PC-3 (cell line): ENCODE measurements at regions not wholly inside any gene's neighbourhood (a gene's known extent, or its start where the extent isn't known, plus 50 kb on each side); places are given as distances from the start of the nearest gene placed in this dataset.

Source experiments
- ATAC-seq: fragments of 200-7000 bp; cut with Tn5 transposase; 2 replicates; pipeline ENCODE4 v1.9.1; 2020; ENCODE audit warnings: mild to moderate bottlenecking, moderate library complexity
- BruUV-seq: library from RNA; stranded (reverse); fragments of 400-500 nt; replicated peaks from 2 replicates; lab custom pipeline; 2021; lab: Mats Ljungman, UMichigan
- CTCF ChIA-PET: fragments of 300-600 bp; sonication (Branson Sonifier 250); formaldehyde crosslinking; loops from one replicate; lab custom pipeline; 2022; ENCODE audit warnings: antibody characterized with exemption; lab: Charles Lee
- POLR2A ChIA-PET: fragments of 300-600 bp; sonication (Branson Sonifier 250); formaldehyde crosslinking; loops from one replicate; lab custom pipeline; 2022; ENCODE audit warnings: antibody characterized with exemption; ENCODE audit not compliant: unreplicated experiment; lab: Charles Lee
- DNase-seq: peaks from one replicate; pipeline ENCODE4 v3.0.0-alpha.2; 2015
- H2AFZ ChIP-seq: fragments of 300-600 bp; sonication (generic); 2 replicates; pipeline ENCODE4 v1.6.0; 2016; ENCODE audit warnings: antibody characterized with exemption, low read length
- H3F3A ChIP-seq: fragments of 300-600 bp; sonication (generic); one replicate; pipeline ENCODE4 v1.6.0; 2017; ENCODE audit warnings: antibody characterized with exemption, low read length, control low read depth, mild to moderate bottlenecking; ENCODE audit not compliant: unreplicated experiment
- H3K27ac ChIP-seq: fragments of 300-600 bp; sonication (generic); 2 replicates; pipeline ENCODE4 v1.5.1; 2016; ENCODE audit warnings: mild to moderate bottlenecking, low read length
- H3K27me3 ChIP-seq: fragments of 300-600 bp; sonication (generic); 2 replicates; pipeline ENCODE4 v1.6.1; 2016; ENCODE audit warnings: low read length, mixed read lengths
- H3K36me3 ChIP-seq: fragments of 300-600 bp; sonication (generic); 2 replicates; pipeline ENCODE4 v1.6.1; 2016; ENCODE audit warnings: low read depth, mixed run types, low read length, mixed read lengths
- H3K4me1 ChIP-seq: fragments of 300-600 bp; sonication (generic); 2 replicates; pipeline ENCODE4 v1.5.1; 2016; ENCODE audit warnings: low read length; ENCODE audit not compliant: insufficient read depth
- H3K4me2 ChIP-seq: fragments of 300-600 bp; sonication (generic); 2 replicates; pipeline ENCODE4 v1.6.0; 2016; ENCODE audit warnings: low read length
- H3K4me3 ChIP-seq: fragments of 300-600 bp; sonication (generic); 2 replicates; pipeline ENCODE4 v1.5.1; 2016; ENCODE audit warnings: mild to moderate bottlenecking, low read length, mixed read lengths
- H3K79me2 ChIP-seq: fragments of 300-600 bp; sonication (generic); 2 replicates; pipeline ENCODE4 v1.6.1; 2017; ENCODE audit warnings: low read length, mixed read lengths
- H3K9ac ChIP-seq: fragments of 300-600 bp; sonication (generic); 2 replicates; pipeline ENCODE4 v1.6.0; 2016; ENCODE audit warnings: mild to moderate bottlenecking, low read length
- H3K9me2 ChIP-seq: fragments of 300-600 bp; sonication (generic); replicated peaks from 2 replicates; pipeline ENCODE4 v1.6.1; 2016; ENCODE audit warnings: mixed run types, low read length, mixed read lengths
- H3K9me3 ChIP-seq: fragments of 300-600 bp; sonication (generic); 2 replicates; pipeline ENCODE4 v1.6.1; 2016; ENCODE audit warnings: low read length, mixed read lengths
- H4K20me1 ChIP-seq: fragments of 300-600 bp; sonication (generic); 2 replicates; pipeline ENCODE4 v1.6.1; 2016; ENCODE audit warnings: low read length, mixed read lengths
- EZH2 ChIP-seq: fragments of 300-600 bp; sonication (generic); IDR thresholded peaks from one replicate; pipeline ENCODE4 v1.6.1; 2017; ENCODE audit warnings: antibody characterized with exemption, mild to moderate bottlenecking, low read length; ENCODE audit not compliant: unreplicated experiment
- EZH2phosphoT487 ChIP-seq: fragments of 300-600 bp; sonication (generic); IDR thresholded peaks from 2 replicates; pipeline ENCODE4 v1.6.1; 2018; ENCODE audit warnings: mild to moderate bottlenecking, antibody characterized with exemption, low read length, borderline replicate concordance
- intact Hi-C: fragments of 100-400 bp; cut with micrococcal nuclease; formaldehyde crosslinking; loops from 2 replicates; pipeline ENCODE4 v1.9.0; 2023
- TF ChIP-seq, protein P1 (sequence below): fragments of 300-600 bp; sonication (generic); conservative IDR thresholded peaks from 2 replicates; pipeline ENCODE4 v1.5.1; 2017; ENCODE audit warnings: antibody characterized with exemption, low read depth, mild to moderate bottlenecking, low read length

DNA sequence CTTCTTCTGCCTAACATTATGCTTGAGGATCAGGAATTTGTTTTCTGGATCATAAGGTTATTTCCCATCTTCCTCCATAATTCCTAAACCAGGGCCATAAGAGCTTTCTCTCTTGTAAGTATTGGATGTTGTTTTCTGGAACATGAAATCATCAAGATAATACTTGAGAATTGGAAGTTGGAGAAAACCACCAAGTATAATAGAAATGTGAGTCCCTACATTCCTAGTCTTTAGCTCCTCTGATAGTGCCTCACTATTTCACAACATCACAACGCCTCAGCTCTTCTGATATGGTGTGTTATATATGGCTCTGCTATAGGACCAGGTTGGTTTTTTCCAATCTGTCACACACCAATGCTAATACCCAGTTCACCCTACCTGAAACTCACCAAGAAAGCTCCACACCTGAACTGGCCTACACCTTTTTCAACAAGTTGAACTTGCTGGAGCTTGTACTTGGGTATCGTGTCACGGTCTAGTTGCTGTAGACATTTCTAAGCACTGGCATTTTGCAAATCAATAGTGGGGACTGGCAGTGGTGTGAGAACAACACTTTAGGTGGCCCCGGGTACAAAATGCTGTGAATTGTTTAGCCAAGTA lies 141.1 kb downstream of the ACTBL2 start:
- H3K4me3 ChIP-seq, result no peak overlapping the region
- intact Hi-C loops, result no loop called here
- no peak overlapping the region for H3K9ac ChIP-seq
- H3K9me2 ChIP-seq, result no peaks in the 10 kb centered on the region
- peaks cover 3% of the 10 kb centered on the region for H3F3A ChIP-seq
- DNase-seq (no peak), ATAC-seq (no peak)
- H3K36me3 ChIP-seq, result no peaks in the 10 kb centered on the region; the same call in 1 of the 2 replicates
- H3K4me1 ChIP-seq, result peaks cover 28% of the 10 kb centered on the region
- ChIA-PET POLR2A (no interaction called here), CTCF (no interaction called here)
- no peak overlapping the region for H2AFZ ChIP-seq
- H3K4me2 ChIP-seq, result no peak overlapping the region
- no peak overlapping the region for H3K27ac ChIP-seq
- no peaks in the 10 kb centered on the region for H3K79me2 ChIP-seq
- H3K9me3 ChIP-seq, result no peaks in the 10 kb centered on the region
- TF ChIP-seq, protein P1, sequence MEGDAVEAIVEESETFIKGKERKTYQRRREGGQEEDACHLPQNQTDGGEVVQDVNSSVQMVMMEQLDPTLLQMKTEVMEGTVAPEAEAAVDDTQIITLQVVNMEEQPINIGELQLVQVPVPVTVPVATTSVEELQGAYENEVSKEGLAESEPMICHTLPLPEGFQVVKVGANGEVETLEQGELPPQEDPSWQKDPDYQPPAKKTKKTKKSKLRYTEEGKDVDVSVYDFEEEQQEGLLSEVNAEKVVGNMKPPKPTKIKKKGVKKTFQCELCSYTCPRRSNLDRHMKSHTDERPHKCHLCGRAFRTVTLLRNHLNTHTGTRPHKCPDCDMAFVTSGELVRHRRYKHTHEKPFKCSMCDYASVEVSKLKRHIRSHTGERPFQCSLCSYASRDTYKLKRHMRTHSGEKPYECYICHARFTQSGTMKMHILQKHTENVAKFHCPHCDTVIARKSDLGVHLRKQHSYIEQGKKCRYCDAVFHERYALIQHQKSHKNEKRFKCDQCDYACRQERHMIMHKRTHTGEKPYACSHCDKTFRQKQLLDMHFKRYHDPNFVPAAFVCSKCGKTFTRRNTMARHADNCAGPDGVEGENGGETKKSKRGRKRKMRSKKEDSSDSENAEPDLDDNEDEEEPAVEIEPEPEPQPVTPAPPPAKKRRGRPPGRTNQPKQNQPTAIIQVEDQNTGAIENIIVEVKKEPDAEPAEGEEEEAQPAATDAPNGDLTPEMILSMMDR, result no peak
- TF ChIP-seq EZH2phosphoT487, result no peak
- no peak for TF ChIP-seq EZH2
- no TSS peak for BruUV-seq
- H3K27me3 ChIP-seq, result no peaks in the 10 kb centered on the region
- H4K20me1 ChIP-seq, result no peaks in the 10 kb centered on the region

GRCh38 chr5:57340681-57341080 lies 141.9 kb downstream of the ACTBL2 start:
- POLR2A ChIA-PET, result no interaction called here
- H3K36me3 ChIP-seq, result no peaks in the 10 kb centered on the region; the same call in 1 of the 2 replicates
- CTCF ChIA-PET, result no interaction called here
- H3K9me2 ChIP-seq, result no peaks in the 10 kb centered on the region
- DNase-seq (no peak), ATAC-seq (no peak)
- H3K79me2 ChIP-seq, result no peaks in the 10 kb centered on the region
- no peaks in the 10 kb centered on the region for H3K9me3 ChIP-seq
- no peak overlapping the region for H3K4me3 ChIP-seq
- no peak overlapping the region for H2AFZ ChIP-seq
- no peaks in the 10 kb centered on the region for H4K20me1 ChIP-seq
- peaks cover 3% of the 10 kb centered on the region for H3F3A ChIP-seq
- TF ChIP-seq EZH2phosphoT487, result no peak
- no peak for TF ChIP-seq EZH2
- TF ChIP-seq, protein P1, result no peak
- H3K27ac ChIP-seq, result no peak overlapping the region
- H3K9ac ChIP-seq, result no peak overlapping the region
- no peak overlapping the region for H3K4me2 ChIP-seq
- H3K27me3 ChIP-seq, result no peaks in the 10 kb centered on the region
- BruUV-seq, result no TSS peak
- H3K4me1 ChIP-seq, result peaks cover 32% of the 10 kb centered on the region
- intact Hi-C loops, result no loop called here

GRCh38 chr5:57339521-57339920 lies 143.1 kb downstream of the ACTBL2 start:
- H3K79me2 ChIP-seq, result no peaks in the 10 kb centered on the region
- no peaks in the 10 kb centered on the region for H4K20me1 ChIP-seq
- peaks cover 3% of the 10 kb centered on the region for H3F3A ChIP-seq
- intact Hi-C loops, result no loop called here
- no peak overlapping the region for H3K4me3 ChIP-seq
- ATAC-seq (no peak), DNase-seq (no peak)
- BruUV-seq, result no TSS peak
- no peak overlapping the region for H3K9ac ChIP-seq
- no peaks in the 10 kb centered on the region for H3K9me3 ChIP-seq
- no peak for TF ChIP-seq EZH2phosphoT487
- TF ChIP-seq, protein P1, result no peak
- H3K4me1 ChIP-seq, result peaks cover 41% of the 10 kb centered on the region
- no peak overlapping the region for H2AFZ ChIP-seq
- no peak overlapping the region for H3K27ac ChIP-seq
- ChIA-PET CTCF (no interaction called here), POLR2A (interaction anchor here (0.6 kb wide), 1 partner anchor 849 kb away, joined by 4 read pairs; no protein-coding TSS in a partner anchor)
- no peaks in the 10 kb centered on the region for H3K27me3 ChIP-seq
- H3K4me2 ChIP-seq, result no peak overlapping the region
- H3K36me3 ChIP-seq, result no peaks in the 10 kb centered on the region; the same call in 1 of the 2 replicates
- H3K9me2 ChIP-seq, result no peaks in the 10 kb centered on the region
